Endothelial cell of umbilical vein (primary cell): ENCODE measurements at regions not wholly inside any gene's neighbourhood (a gene's known extent, or its start where the extent isn't known, plus 50 kb on each side); places are given as distances from the start of the nearest gene placed in this dataset.

ENCODE experiments used
- CTCF ChIP-seq, 2 donors: IDR thresholded peaks; 1 replicate in 1 of 2; 2 replicates in 1 of 2; pipeline ENCODE4 v1.5.1; 2011; ENCODE audit warnings: low read length in 2 of 2, mild to moderate bottlenecking in 2 of 2, moderate library complexity in 2 of 2, control low read depth in 1 of 2, inconsistent platforms in 1 of 2, low read depth in 1 of 2; ENCODE audit not compliant: insufficient read depth in 1 of 2; ENCODE audit errors: extremely low read depth in 1 of 2
- EZH2 ChIP-seq: IDR thresholded peaks from 2 replicates; pipeline ENCODE4 v1.6.1; 2012; ENCODE audit warnings: borderline replicate concordance, low read depth, mild to moderate bottlenecking, moderate library complexity, low read length, inconsistent platforms; ENCODE audit not compliant: severe bottlenecking
- FOS ChIP-seq: IDR thresholded peaks from 2 replicates; pipeline ENCODE4 v1.6.1; 2011; ENCODE audit warnings: mild to moderate bottlenecking, low read length, moderate library complexity, borderline replicate concordance; ENCODE audit not compliant: insufficient read depth
- MAX ChIP-seq: IDR thresholded peaks from 2 replicates; pipeline ENCODE4 v1.6.1; 2011; ENCODE audit not compliant: insufficient read depth, insufficient read length
- POLR2A ChIP-seq: IDR thresholded peaks from 2 replicates; pipeline ENCODE4 v1.6.1; 2012; ENCODE audit warnings: low read depth, mild to moderate bottlenecking, control low read depth, low read length
- POLR2AphosphoS5 ChIP-seq: IDR thresholded peaks from 2 replicates; pipeline ENCODE4 v1.6.1; 2012; ENCODE audit warnings: low read depth, mild to moderate bottlenecking, control low read depth, low read length, moderate library complexity; ENCODE audit not compliant: insufficient read depth

GRCh38 chr7:3164380-3164792 is 120.7 kb upstream of the CARD11 start:
- TF ChIP-seq CTCF (IDR thresholded peaks at IDR 0.05; ENCODE audit: extremely low read depth in 1 of 2, insufficient read depth in 1 of 2, low read depth in 1 of 2, low read length in 2 of 2) (no peak), POLR2A (no peak), EZH2 (no peak), POLR2AphosphoS5 (no peak), FOS (no peak), MAX (no peak)
